WTC11 (cell line): ENCODE measurements at regions not wholly inside any gene's neighbourhood (a gene's known extent, or its start where the extent isn't known, plus 50 kb on each side); places are given as distances from the start of the nearest gene placed in this dataset.

Experiments
- ATAC-seq: fragments of 200-7000 bp; cut with Tn5 transposase; 2 replicates; pipeline ENCODE4 v1.10.0; 2021; ENCODE audit warnings: mild to moderate bottlenecking, moderate library complexity
- CTCF ChIA-PET: fragments of 300-600 bp; sonication (Branson Sonifier 250); formaldehyde crosslinking; loops from one replicate; lab custom pipeline; 2021; ENCODE audit warnings: antibody characterized with exemption; lab: Charles Lee
- POLR2A ChIA-PET: fragments of 350-600 bp; sonication (Branson Sonifier 250); formaldehyde crosslinking; loops from one replicate; lab custom pipeline; 2021; ENCODE audit warnings: antibody characterized with exemption; lab: Charles Lee
- DNase-seq: peaks from one replicate; pipeline ENCODE4 v3.0.0; 2021; ENCODE audit warnings: low spot score
- H3K27ac Mint-ChIP-seq: 2 replicates; pipeline ENCODE4 v1.8.0; 2021; ENCODE audit warnings: mixed read lengths
- H3K27me3 Mint-ChIP-seq: 2 replicates; pipeline ENCODE4 v1.8.0; 2021; ENCODE audit warnings: low read depth, mild to moderate bottlenecking, moderate library complexity, mixed read lengths
- H3K36me3 Mint-ChIP-seq: 2 replicates; pipeline ENCODE4 v1.8.0; 2021; ENCODE audit warnings: mixed read lengths
- H3K4me1 Mint-ChIP-seq: 2 replicates; pipeline ENCODE4 v1.8.0; 2022; ENCODE audit warnings: mixed read lengths
- H3K4me3 Mint-ChIP-seq: 2 replicates; pipeline ENCODE4 v1.8.0; 2021; ENCODE audit warnings: mild to moderate bottlenecking, moderate library complexity, mixed read lengths
- H3K9me3 Mint-ChIP-seq: 2 replicates; pipeline ENCODE4 v1.8.0; 2021; ENCODE audit warnings: mixed read lengths
- AFF4 ChIP-seq: sonication (generic); formaldehyde crosslinking; IDR thresholded peaks from 2 replicates; pipeline ENCODE4 v1.8.1; 2023; ENCODE audit warnings: mild to moderate bottlenecking, missing genetic modification reagents, borderline replicate concordance
- ERG ChIP-seq: fragments of 250-450 bp; sonication (Bioruptor Pico); IDR thresholded peaks from 2 replicates; pipeline ENCODE4 v1.8.0; 2021; ENCODE audit warnings: mild to moderate bottlenecking
- ETV6 ChIP-seq: sonication (generic); formaldehyde crosslinking; IDR thresholded peaks from 2 replicates; pipeline ENCODE4 v1.8.1; 2022; ENCODE audit warnings: mild to moderate bottlenecking, missing genetic modification reagents
- FOXP1 ChIP-seq: sonication (generic); formaldehyde crosslinking; IDR thresholded peaks from 2 replicates; pipeline ENCODE4 v1.8.0; 2022; ENCODE audit warnings: missing genetic modification reagents, mild to moderate bottlenecking, moderate library complexity, borderline replicate concordance
- JUN ChIP-seq: sonication (generic); formaldehyde crosslinking; IDR thresholded peaks from 2 replicates; pipeline ENCODE4 v1.8.0; 2023; ENCODE audit warnings: mild to moderate bottlenecking, missing genetic modification reagents
- RORB ChIP-seq: fragments of 250-450 bp; sonication (Bioruptor Pico); IDR thresholded peaks from 2 replicates; pipeline ENCODE4 v1.9.0; 2021; ENCODE audit warnings: mild to moderate bottlenecking
- SMAD4 ChIP-seq: sonication (generic); formaldehyde crosslinking; IDR thresholded peaks from 2 replicates; pipeline ENCODE4 v1.8.0; 2022; ENCODE audit warnings: mild to moderate bottlenecking, missing genetic modification reagents
- ZNF512 ChIP-seq: sonication (generic); formaldehyde crosslinking; IDR thresholded peaks from 2 replicates; pipeline ENCODE4 v1.8.1; 2022; ENCODE audit warnings: missing genetic modification reagents, borderline replicate concordance
- TF ChIP-seq, protein P1 (sequence below): fragments of 250-450 bp; sonication (Bioruptor Pico); IDR thresholded peaks from 2 replicates; pipeline ENCODE4 v2.1.2; 2022; ENCODE audit warnings: mild to moderate bottlenecking, moderate library complexity
- TF ChIP-seq, protein P2 (sequence below): sonication (generic); formaldehyde crosslinking; IDR thresholded peaks from 2 replicates; pipeline ENCODE4 v1.8.1; 2023; ENCODE audit warnings: mild to moderate bottlenecking, missing genetic modification reagents

DNA sequence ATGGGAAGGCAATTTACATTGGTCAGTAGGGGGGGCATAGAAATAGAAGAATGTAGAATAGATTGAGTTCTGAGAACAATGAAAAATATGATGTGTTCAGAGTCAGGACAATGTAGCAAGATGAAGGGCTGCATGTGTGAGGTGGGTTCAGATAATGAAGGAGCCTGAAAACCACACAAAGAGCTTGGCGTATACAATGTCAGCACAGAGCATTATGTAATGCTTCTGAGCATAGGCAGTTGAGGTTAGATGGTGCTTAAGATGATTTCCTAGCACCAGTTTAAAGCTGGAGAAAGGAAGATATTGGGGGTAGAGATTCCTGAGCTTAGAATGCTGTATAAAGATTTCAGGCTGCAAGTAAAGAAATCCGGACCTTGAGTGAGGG lies 202.0 kb upstream of the SNX7 start (continued):
- TF ChIP-seq ZNF512 = no peak

DNA sequence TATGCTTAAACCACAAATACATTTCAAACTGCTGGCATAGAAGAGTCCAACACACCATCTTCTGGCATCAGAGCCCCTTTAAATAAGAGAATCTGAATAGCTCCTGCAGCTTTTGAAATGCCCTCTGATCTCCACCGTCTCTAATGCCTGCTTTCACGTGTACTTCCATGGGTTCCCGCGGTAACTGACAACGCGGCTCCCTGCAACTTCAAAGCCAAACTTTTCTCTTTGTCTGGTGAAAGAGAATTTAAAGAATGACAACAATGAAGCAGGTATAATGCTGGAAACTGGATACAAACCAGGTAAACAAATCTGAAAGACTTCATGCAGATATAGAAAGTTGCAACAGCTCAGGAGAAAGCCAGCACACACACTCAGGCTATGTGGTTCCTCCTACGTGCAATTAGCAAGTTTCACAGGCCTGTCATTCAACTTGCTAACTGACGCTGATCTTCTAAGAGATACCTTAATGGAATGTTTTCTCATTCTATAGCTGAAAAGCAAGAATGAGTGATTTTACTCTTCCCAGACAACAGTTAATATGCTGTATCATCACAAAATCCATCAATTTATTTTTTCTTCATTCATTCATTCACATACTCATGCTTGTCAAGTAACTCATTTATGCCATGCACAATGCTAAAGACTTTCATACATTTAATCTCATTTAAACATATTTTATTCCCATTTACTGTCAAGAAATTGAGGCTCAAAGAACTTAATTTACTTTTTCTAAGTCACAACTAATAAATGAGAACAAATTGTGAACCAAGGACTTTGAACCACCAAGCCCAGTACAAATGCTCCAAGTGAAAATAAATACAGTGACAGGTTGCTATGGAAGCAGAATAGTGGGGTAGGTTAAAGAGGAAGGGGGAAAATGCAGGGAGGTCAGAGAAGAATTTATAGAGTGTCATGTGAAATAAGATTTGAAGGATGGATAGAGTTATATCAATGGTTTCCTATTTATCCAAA lies 202.7 kb upstream of the SNX7 start:
- Mint-ChIP-seq H3K9me3 (no peaks in the 10 kb centered on the region), H3K27ac (no peak overlapping the region), H3K36me3 (no peaks in the 10 kb centered on the region), H3K4me3 (no peak overlapping the region), H3K4me1 (peaks cover 21% of the 10 kb centered on the region), H3K27me3 (peaks cover 4% of the 10 kb centered on the region)
- TF ChIP-seq, protein P1, sequence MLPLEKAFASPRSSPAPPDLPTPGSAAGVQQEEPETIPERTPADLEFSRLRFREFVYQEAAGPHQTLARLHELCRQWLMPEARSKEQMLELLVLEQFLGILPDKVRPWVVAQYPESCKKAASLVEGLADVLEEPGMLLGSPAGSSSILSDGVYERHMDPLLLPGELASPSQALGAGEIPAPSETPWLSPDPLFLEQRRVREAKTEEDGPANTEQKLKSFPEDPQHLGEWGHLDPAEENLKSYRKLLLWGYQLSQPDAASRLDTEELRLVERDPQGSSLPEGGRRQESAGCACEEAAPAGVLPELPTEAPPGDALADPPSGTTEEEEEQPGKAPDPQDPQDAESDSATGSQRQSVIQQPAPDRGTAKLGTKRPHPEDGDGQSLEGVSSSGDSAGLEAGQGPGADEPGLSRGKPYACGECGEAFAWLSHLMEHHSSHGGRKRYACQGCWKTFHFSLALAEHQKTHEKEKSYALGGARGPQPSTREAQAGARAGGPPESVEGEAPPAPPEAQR (CRISPR knock-in tag) = no peak
- peak; percentile 76 for ATAC-seq
- peak; percentile 34 for DNase-seq
- POLR2A ChIA-PET = no interaction called here
- CTCF ChIA-PET = interaction anchor here (1.6 kb wide), 1 partner anchor 9 kb away, joined by 7 read pairs; no protein-coding TSS in a partner anchor

DNA sequence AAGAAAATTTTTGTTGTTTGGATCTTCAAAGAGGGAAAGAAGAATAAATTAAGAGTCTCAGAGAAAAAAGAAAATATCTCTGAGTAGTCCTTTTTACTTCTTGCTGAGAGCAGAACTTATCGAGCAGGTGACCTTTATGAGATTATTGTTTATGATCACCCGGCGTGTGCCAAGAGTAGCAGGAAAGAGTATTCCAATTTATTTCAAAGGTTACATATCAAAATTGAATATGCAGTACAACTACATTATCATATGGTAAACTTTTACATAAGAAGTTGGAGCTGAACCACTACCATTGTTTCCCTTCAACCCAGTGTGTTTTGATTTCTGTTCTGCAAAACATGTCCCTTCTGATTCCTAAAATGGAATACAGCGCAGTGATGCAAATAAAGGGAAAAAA lies 204.3 kb upstream of the SNX7 start:
- TF ChIP-seq RORB (CRISPR knock-in tag) (no peak), FOXP1 (no peak), AFF4 (CRISPR knock-in tag) (no peak), ZNF512 (no peak), JUN (CRISPR knock-in tag) (no peak), ETV6 (no peak), ERG (no peak), SMAD4 (CRISPR knock-in tag) (no peak)
- TF ChIP-seq, protein P2, sequence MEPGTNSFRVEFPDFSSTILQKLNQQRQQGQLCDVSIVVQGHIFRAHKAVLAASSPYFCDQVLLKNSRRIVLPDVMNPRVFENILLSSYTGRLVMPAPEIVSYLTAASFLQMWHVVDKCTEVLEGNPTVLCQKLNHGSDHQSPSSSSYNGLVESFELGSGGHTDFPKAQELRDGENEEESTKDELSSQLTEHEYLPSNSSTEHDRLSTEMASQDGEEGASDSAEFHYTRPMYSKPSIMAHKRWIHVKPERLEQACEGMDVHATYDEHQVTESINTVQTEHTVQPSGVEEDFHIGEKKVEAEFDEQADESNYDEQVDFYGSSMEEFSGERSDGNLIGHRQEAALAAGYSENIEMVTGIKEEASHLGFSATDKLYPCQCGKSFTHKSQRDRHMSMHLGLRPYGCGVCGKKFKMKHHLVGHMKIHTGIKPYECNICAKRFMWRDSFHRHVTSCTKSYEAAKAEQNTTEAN (CRISPR knock-in tag) = no peak
- CTCF ChIA-PET = no interaction called here
- H3K36me3 Mint-ChIP-seq = no peaks in the 10 kb centered on the region
- peaks cover 4% of the 10 kb centered on the region for H3K27me3 Mint-ChIP-seq
- H3K9me3 Mint-ChIP-seq = no peaks in the 10 kb centered on the region
- ATAC-seq (no peak), DNase-seq (no peak)
- H3K27ac Mint-ChIP-seq = no peak overlapping the region
- POLR2A ChIA-PET = no interaction called here
- H3K4me1 Mint-ChIP-seq = peaks cover 21% of the 10 kb centered on the region
- no peak overlapping the region for H3K4me3 Mint-ChIP-seq
